A549 (cell line): ENCODE measurements at regions not wholly inside any gene's neighbourhood (a gene's known extent, or its start where the extent isn't known, plus 50 kb on each side); places are given as distances from the start of the nearest gene placed in this dataset.

Experiments
- ATAC-seq, 2 experiments: fragments of 200-7000 bp in 1 of 2; fragments of >200 bp in 1 of 2; cut with Nextera tagmentation in 1 of 2; cut with Tn5 transposase in 1 of 2; 3 replicates each; pipeline versions ENCODE4 v1.8.0 to v1.9.1; 2018 to 2020; ENCODE audit warnings: mild to moderate bottlenecking in 1 of 2, moderate library complexity in 1 of 2
- CTCF ChIA-PET: fragments of 300-600 bp; sonication (Branson Sonifier 250); formaldehyde crosslinking; extraction: SDS; loops from one replicate; lab custom pipeline; 2021; ENCODE audit warnings: antibody characterized with exemption, inconsistent platforms; lab: Yijun Ruan, JAX
- POLR2A ChIA-PET: fragments of 350-600 bp; formaldehyde crosslinking; extraction: SDS; loops from one replicate; lab custom pipeline; 2021; ENCODE audit warnings: antibody characterized with exemption, inconsistent platforms; lab: Yijun Ruan, JAX
- DNase-seq, 2 experiments: peaks; one replicate each; pipeline versions ENCODE4 v3.0.0 to v3.0.0-alpha.2; 2011 to 2016; ENCODE audit warnings: low read depth in 1 of 2, low spot score in 1 of 2
- FAIRE-seq: peaks from 2 replicates; lab custom pipeline; 2011; peaks lifted over from hg19 to GRCh38; lab: Jason Lieb, UNC
- H3K27ac ChIP-seq, 2 experiments: fragments of >200 bp; sonication (Bioruptor Twin); formaldehyde crosslinking; 3 replicates each; pipeline ENCODE4 v1.5.1; 2016 to 2017
- H3K4me1 ChIP-seq: fragments of >200 bp; sonication (Bioruptor Twin); formaldehyde crosslinking; 3 replicates; pipeline ENCODE4 v1.6.1; 2016
- H3K4me2 ChIP-seq: fragments of >200 bp; sonication (Bioruptor Twin); formaldehyde crosslinking; 3 replicates; pipeline ENCODE4 v1.6.1; 2016
- H3K4me3 ChIP-seq: fragments of >200 bp; sonication (Bioruptor Twin); formaldehyde crosslinking; 3 replicates; pipeline ENCODE4 v1.5.1; 2016
- H3K9me3 ChIP-seq: fragments of >200 bp; sonication (Bioruptor Twin); formaldehyde crosslinking; 3 replicates; pipeline ENCODE4 v1.6.1; 2016
- ATOH8 ChIP-seq: fragments of 250-450 bp; sonication (Bioruptor Pico); IDR thresholded peaks from 2 replicates; pipeline ENCODE4 v1.5.0; 2020; ENCODE audit warnings: low read depth, mild to moderate bottlenecking, moderate library complexity
- CBX2 ChIP-seq: fragments of 200-600 bp; sonication (generic); IDR thresholded peaks from 2 replicates; pipeline ENCODE4 v1.6.1; 2016; ENCODE audit warnings: low read depth, mild to moderate bottlenecking, borderline replicate concordance
- CBX8 ChIP-seq: fragments of 200-600 bp; sonication (generic); IDR thresholded peaks from 2 replicates; pipeline ENCODE4 v1.6.1; 2016
- CHD4 ChIP-seq: fragments of 200-600 bp; sonication (generic); IDR thresholded peaks from 2 replicates; pipeline ENCODE4 v1.6.1; 2016; ENCODE audit warnings: antibody characterized with exemption, mild to moderate bottlenecking, borderline replicate concordance
- EHF ChIP-seq: fragments of 250-450 bp; sonication (Bioruptor Pico); IDR thresholded peaks from 2 replicates; pipeline ENCODE4 v1.5.0; 2020; ENCODE audit warnings: mild to moderate bottlenecking
- EHMT2 ChIP-seq: fragments of 200-600 bp; sonication (generic); IDR thresholded peaks from 2 replicates; pipeline ENCODE4 v1.6.1; 2016; ENCODE audit warnings: antibody characterized with exemption, low read depth, mild to moderate bottlenecking, moderate library complexity
- ELK1 ChIP-seq: fragments of 150-350 bp; IDR thresholded peaks from 2 replicates; pipeline ENCODE4 v1.6.1; 2014; ENCODE audit warnings: low read depth, mild to moderate bottlenecking, low read length
- ESRRA ChIP-seq: fragments of 150-350 bp; IDR thresholded peaks from 2 replicates; pipeline ENCODE4 v1.6.1; 2014; ENCODE audit warnings: mild to moderate bottlenecking, low read length, borderline replicate concordance
- FOSL2 ChIP-seq, 2 experiments: fragments of 450-650 bp in 1 of 2; fragments of >200 bp in 1 of 2; sonication (Bioruptor Twin) in 1 of 2; formaldehyde crosslinking; IDR thresholded peaks; 2 replicates each; pipeline versions ENCODE4 v1.5.0 to v1.6.1; 2016 to 2020; ENCODE audit warnings: mild to moderate bottlenecking in 1 of 2, moderate library complexity in 1 of 2
- FOXS1 ChIP-seq: fragments of 250-450 bp; sonication (Bioruptor Pico); IDR thresholded peaks from 2 replicates; pipeline ENCODE4 v1.5.0; 2020; ENCODE audit warnings: mild to moderate bottlenecking, moderate library complexity
- GATA3 ChIP-seq: IDR thresholded peaks from 2 replicates; pipeline ENCODE4 v1.6.1; 2012; ENCODE audit warnings: borderline replicate concordance
- HDAC2 ChIP-seq: fragments of 200-600 bp; sonication (generic); IDR thresholded peaks from 2 replicates; pipeline ENCODE4 v1.6.1; 2016
- HMGXB4 ChIP-seq: fragments of 250-450 bp; sonication (Bioruptor Pico); IDR thresholded peaks from 2 replicates; pipeline ENCODE4 v1.5.0; 2021; ENCODE audit warnings: mild to moderate bottlenecking, moderate library complexity, borderline replicate concordance
- HOXB13 ChIP-seq: fragments of 250-450 bp; sonication (Bioruptor Pico); IDR thresholded peaks from 2 replicates; pipeline ENCODE4 v1.5.0; 2020; ENCODE audit warnings: low read depth, mild to moderate bottlenecking, moderate library complexity
- HOXB5 ChIP-seq: fragments of 250-450 bp; sonication (Bioruptor Pico); IDR thresholded peaks from 2 replicates; pipeline ENCODE4 v1.5.0; 2020; ENCODE audit warnings: mild to moderate bottlenecking, moderate library complexity
- JUN ChIP-seq, 2 experiments: fragments of >200 bp; sonication (Bioruptor Twin); formaldehyde crosslinking; IDR thresholded peaks; 2 replicates in 1 of 2; 3 replicates in 1 of 2; pipeline ENCODE4 v1.6.1; 2016 to 2017
- MAZ ChIP-seq: fragments of 150-350 bp; IDR thresholded peaks from 2 replicates; pipeline ENCODE4 v1.6.1; 2014; ENCODE audit warnings: antibody characterized with exemption, low read depth, low read length, borderline replicate concordance
- NPAS2 ChIP-seq: fragments of 250-450 bp; sonication (Bioruptor Pico); IDR thresholded peaks from 2 replicates; pipeline ENCODE4 v1.8.0; 2022; ENCODE audit warnings: mild to moderate bottlenecking, moderate library complexity, borderline replicate concordance
- POLR2AphosphoS2 ChIP-seq: conservative IDR thresholded peaks from 2 replicates; pipeline ENCODE4 v1.6.1; 2012; ENCODE audit warnings: low read length, improper control_type of control experiment, inconsistent platforms
- RARB ChIP-seq: fragments of 250-450 bp; sonication (Bioruptor Pico); IDR thresholded peaks from 2 replicates; pipeline ENCODE4 v1.8.0; 2021; ENCODE audit warnings: mild to moderate bottlenecking, moderate library complexity
- SREBF2 ChIP-seq: fragments of 450-650 bp; IDR thresholded peaks from 2 replicates; pipeline ENCODE4 v1.6.1; 2014; ENCODE audit warnings: mild to moderate bottlenecking, moderate library complexity
- TP53 ChIP-seq: fragments of 250-450 bp; sonication (Bioruptor Pico); IDR thresholded peaks from 2 replicates; pipeline ENCODE4 v1.5.0; 2021; ENCODE audit warnings: mild to moderate bottlenecking, moderate library complexity
- USF2 ChIP-seq: fragments of 450-650 bp; IDR thresholded peaks from 2 replicates; pipeline ENCODE4 v1.6.1; 2014; ENCODE audit warnings: antibody characterized with exemption
- ZNF302 ChIP-seq: fragments of 250-450 bp; sonication (Bioruptor Pico); IDR thresholded peaks from 2 replicates; pipeline ENCODE4 v1.9.0; 2021; ENCODE audit warnings: inconsistent platforms, mild to moderate bottlenecking, moderate library complexity
- ZSCAN20 ChIP-seq: fragments of 250-450 bp; sonication (Bioruptor Pico); IDR thresholded peaks from 2 replicates; pipeline ENCODE4 v1.8.0; 2022; ENCODE audit warnings: mild to moderate bottlenecking, moderate library complexity
- WGBS: methylation state at CpG from one replicate; pipeline ENCODE4 v1.1.6; 2017; ENCODE audit errors: missing lambda C conversion rate; 5-methylcytosine and 5-hydroxymethylcytosine counted together

GRCh38 chr7:16357921-16358320 lies 63.4 kb downstream of the CRPPA start:
- no peak for ATAC-seq

GRCh38 chr7:16357474-16357873 lies 63.9 kb downstream of the CRPPA start:
- ATAC-seq (no peak), DNase-seq (no peak), FAIRE-seq (no peak)
- WGBS: 61% methylated on average over 5 of the region's 5 CpGs
- Histone ChIP-seq H3K4me3 (no peak overlapping the region), H3K9me3 (no peaks in the 10 kb centered on the region), H3K4me1 (no peaks in the 10 kb centered on the region), H3K27ac (no peak overlapping the region), H3K4me2 (no peak overlapping the region)
- CTCF ChIA-PET: interaction anchor here (1.0 kb wide), 2 partner anchors 9 to 11 kb away, joined by 3 to 4 read pairs; no protein-coding TSS in a partner anchor
- TF ChIP-seq EHMT2 (no peak), MAZ (no peak), USF2 (no peak), HOXB13 (CRISPR knock-in tag) (no peak), CBX2 (no peak), RARB (no peak), HDAC2 (no peak), POLR2AphosphoS2 (no peak), ZSCAN20 (CRISPR knock-in tag) (no peak), JUN (IDR thresholded peaks at IDR 0.05) (no peak), TP53 (CRISPR knock-in tag) (no peak), FOXS1 (CRISPR knock-in tag) (no peak), HMGXB4 (CRISPR knock-in tag) (no peak)
- POLR2A ChIA-PET: no interaction called here

More at GRCh38 chr7:16357921-16358320, 63.4 kb downstream of the CRPPA start:
- Histone ChIP-seq H3K4me3 (no peak overlapping the region), H3K27ac (no peak overlapping the region), H3K4me1 (no peaks in the 10 kb centered on the region), H3K4me2 (no peak overlapping the region), H3K9me3 (no peaks in the 10 kb centered on the region)
- ChIA-PET POLR2A (no interaction called here), CTCF (interaction anchor here (1.0 kb wide), 2 partner anchors 9 to 11 kb away, joined by 3 to 4 read pairs; no protein-coding TSS in a partner anchor)
- 41% methylated on average over 3 of the region's 3 CpGs for WGBS
- no peak for TF ChIP-seq GATA3
- no peak for TF ChIP-seq ELK1
- no peak for TF ChIP-seq TP53 (CRISPR knock-in tag)
- TF ChIP-seq FOSL2 (IDR thresholded peaks at IDR 0.05): no peak
- TF ChIP-seq FOSL2 (CRISPR knock-in tag; IDR thresholded peaks at IDR 0.05): no peak
- TF ChIP-seq EHF: no peak
- no peak for TF ChIP-seq CHD4
- no peak for TF ChIP-seq NPAS2 (CRISPR knock-in tag)
- TF ChIP-seq SREBF2: no peak
- TF ChIP-seq HOXB5 (CRISPR knock-in tag): no peak
- no peak for TF ChIP-seq ATOH8 (CRISPR knock-in tag)
- TF ChIP-seq CBX8: no peak
- TF ChIP-seq ESRRA: no peak
- TF ChIP-seq ZNF302 (CRISPR knock-in tag): no peak
- no peak for TF ChIP-seq ZSCAN20 (CRISPR knock-in tag)
- DNase-seq (no peak), FAIRE-seq (no peak)
